Neuronal stem cell (in vitro differentiated cells): ENCODE measurements at regions not wholly inside any gene's neighbourhood (a gene's known extent, or its start where the extent isn't known, plus 50 kb on each side); places are given as distances from the start of the nearest gene placed in this dataset.
A peak's percentile ranks its signal among the peaks of the same experiment; 100 is the strongest.

Experiments used
- DNase-seq: peaks from one replicate; pipeline ENCODE4 v3.0.0-alpha.2; 2013; ENCODE audit warnings: low spot score
- H2AFZ ChIP-seq: one replicate; pipeline ENCODE4 v1.6.1; 2013; ENCODE audit warnings: mild to moderate bottlenecking, low read length, inconsistent platforms
- H2AK5ac ChIP-seq: 2 replicates; pipeline ENCODE4 v1.6.1; 2013; ENCODE audit warnings: low read depth, mild to moderate bottlenecking, inconsistent platforms, low read length, moderate library complexity, mixed read lengths
- H2BK120ac ChIP-seq: 2 replicates; pipeline ENCODE4 v1.6.1; 2013; ENCODE audit warnings: low read depth, mild to moderate bottlenecking, inconsistent platforms, low read length, moderate library complexity, mixed read lengths
- H2BK12ac ChIP-seq: one replicate; pipeline ENCODE4 v1.6.1; 2013; ENCODE audit warnings: low read length, inconsistent platforms
- H2BK15ac ChIP-seq: 2 replicates; pipeline ENCODE4 v1.6.1; 2013; ENCODE audit warnings: mild to moderate bottlenecking, low read length, inconsistent platforms, mixed read lengths
- H2BK5ac ChIP-seq: one replicate; pipeline ENCODE4 v1.6.1; 2013; ENCODE audit warnings: inconsistent platforms, mild to moderate bottlenecking, low read length, moderate library complexity
- H3K14ac ChIP-seq: one replicate; pipeline ENCODE4 v1.6.1; 2013; ENCODE audit warnings: low read length, inconsistent platforms
- H3K18ac ChIP-seq: 2 replicates; pipeline ENCODE4 v1.6.1; 2013; ENCODE audit warnings: low read length, inconsistent platforms
- H3K23ac ChIP-seq: 2 replicates; pipeline ENCODE4 v1.6.1; 2013; ENCODE audit warnings: low read depth, mild to moderate bottlenecking, mixed read lengths, low read length, inconsistent platforms; ENCODE audit not compliant: poor library complexity
- H3K27ac ChIP-seq: replicated peaks from 3 replicates; pipeline ENCODE4 v1.5.1; 2013; ENCODE audit warnings: low read length, inconsistent platforms
- H3K27me3 ChIP-seq, 3 experiments: 2 replicates each; pipeline ENCODE4 v1.6.1; 2013; ENCODE audit warnings: low read length in 3 of 3, mild to moderate bottlenecking in 2 of 3, inconsistent platforms in 1 of 3, low read depth in 1 of 3, mixed read lengths in 1 of 3, moderate library complexity in 1 of 3; ENCODE audit not compliant: control insufficient read depth in 3 of 3, insufficient read depth in 3 of 3
- H3K36me3 ChIP-seq, 2 donors: replicated peaks in 1 of 2; 2 replicates each; pipeline ENCODE4 v1.6.1; 2013; ENCODE audit warnings: low read length in 2 of 2; ENCODE audit not compliant: control insufficient read depth in 2 of 2, insufficient read depth in 2 of 2
- H3K4ac ChIP-seq: 2 replicates; pipeline ENCODE4 v1.6.1; 2013; ENCODE audit warnings: inconsistent platforms, mild to moderate bottlenecking, low read length, moderate library complexity
- H3K4me1 ChIP-seq, 2 donors: 1 replicate in 1 of 2; 2 replicates in 1 of 2; pipeline ENCODE4 v1.6.1; 2013; ENCODE audit warnings: low read length in 2 of 2, low read depth in 1 of 2; ENCODE audit not compliant: control insufficient read depth in 2 of 2, insufficient read depth in 1 of 2
- H3K4me2 ChIP-seq: one replicate; pipeline ENCODE4 v1.6.1; 2013; ENCODE audit warnings: mild to moderate bottlenecking, low read length, inconsistent platforms; ENCODE audit not compliant: insufficient read depth, poor library complexity, severe bottlenecking
- H3K4me3 ChIP-seq, 2 donors: 2 replicates each; pipeline ENCODE4 v1.5.1; 2013; ENCODE audit warnings: low read length in 2 of 2, mild to moderate bottlenecking in 2 of 2, inconsistent platforms in 1 of 2, moderate library complexity in 1 of 2
- H3K79me1 ChIP-seq: one replicate; pipeline ENCODE4 v1.6.1; 2013; ENCODE audit warnings: low read depth, mild to moderate bottlenecking, inconsistent platforms, low read length, moderate library complexity
- H3K9ac ChIP-seq: one replicate; pipeline ENCODE4 v1.6.1; 2013; ENCODE audit warnings: mild to moderate bottlenecking, low read depth, low read length, inconsistent platforms; ENCODE audit not compliant: poor library complexity
- H3K9me3 ChIP-seq, 2 donors: replicated peaks in 1 of 2; 2 replicates each; pipeline versions ENCODE3 to v1.6.1; 2013; ENCODE audit warnings: low read length in 2 of 2, mild to moderate bottlenecking in 2 of 2, inconsistent platforms in 1 of 2, low read depth in 1 of 2, mixed read lengths in 1 of 2, moderate library complexity in 1 of 2; ENCODE audit not compliant: control insufficient read depth in 2 of 2, insufficient read depth in 1 of 2
- H4K8ac ChIP-seq: one replicate; pipeline ENCODE4 v1.6.1; 2013; ENCODE audit warnings: low read depth, mild to moderate bottlenecking, inconsistent platforms, low read length, moderate library complexity
- H4K91ac ChIP-seq: one replicate; pipeline ENCODE4 v1.6.1; 2013; ENCODE audit warnings: low read length, low read depth, mild to moderate bottlenecking, inconsistent platforms; ENCODE audit not compliant: poor library complexity
- WGBS, 2 donors: extraction: QIAGEN DNeasy Blood & Tissue Kit; methylation state at CpG; one replicate each; pipeline ENCODE4 v1.1.7; 2013; ENCODE audit warnings: missing lambda C conversion rate in 2 of 2, mixed read lengths in 1 of 2; ENCODE audit not compliant: insufficient read length in 2 of 2, insufficient replicate concordance in 1 of 2; ENCODE audit errors: extremely low coverage in 2 of 2; 5-methylcytosine and 5-hydroxymethylcytosine counted together

DNA sequence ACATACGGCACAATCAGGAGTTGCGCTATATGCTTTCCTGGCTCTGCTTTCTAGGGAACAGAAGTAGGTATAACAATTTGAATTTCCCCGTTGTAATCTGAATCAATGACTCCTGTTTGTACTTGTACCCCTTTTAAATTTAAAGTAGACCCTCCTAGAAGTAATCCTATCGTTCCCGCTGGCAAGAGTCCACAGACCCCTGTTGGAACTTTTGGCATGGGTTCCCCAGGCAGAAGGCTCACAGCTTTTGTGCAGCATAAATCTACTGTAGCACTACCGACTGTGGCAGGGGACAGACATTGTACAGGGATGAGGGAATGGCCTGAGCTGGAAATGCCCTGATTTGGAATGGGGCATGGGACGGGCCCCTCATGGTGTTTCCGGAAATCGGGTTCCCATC lies 705.2 kb downstream of the LRFN5 start:
- no CpG with 5 or more reads among the region's 9 CpGs for WGBS, 2 donors
- no peak for DNase-seq
- Histone ChIP-seq H4K8ac (no peak overlapping the region), H3K9ac (no peak overlapping the region), H2BK5ac (no peak overlapping the region), H3K27me3 (no peaks in the 10 kb centered on the region), H3K18ac (no peak overlapping the region), H3K9me3 (peaks cover 2 to 18% of the 10 kb centered on the region in 2 donors), H3K36me3 (no peaks in the 10 kb centered on the region), H3K4me3 (no peak overlapping the region), H3K4me2 (no peak overlapping the region), H4K91ac (no peak overlapping the region), H3K4ac (no peak overlapping the region), H2AFZ (no peak overlapping the region), H2BK15ac (no peak overlapping the region), H2BK12ac (no peak overlapping the region), H3K4me1 (peaks cover 3 to 36% of the 10 kb centered on the region in 2 donors), H3K79me1 (no peaks in the 10 kb centered on the region), H2AK5ac (no peak overlapping the region), H3K14ac (no peak overlapping the region), H3K23ac (no peak overlapping the region), H3K27ac (no peak overlapping the region), H2BK120ac (no peak overlapping the region)

DNA sequence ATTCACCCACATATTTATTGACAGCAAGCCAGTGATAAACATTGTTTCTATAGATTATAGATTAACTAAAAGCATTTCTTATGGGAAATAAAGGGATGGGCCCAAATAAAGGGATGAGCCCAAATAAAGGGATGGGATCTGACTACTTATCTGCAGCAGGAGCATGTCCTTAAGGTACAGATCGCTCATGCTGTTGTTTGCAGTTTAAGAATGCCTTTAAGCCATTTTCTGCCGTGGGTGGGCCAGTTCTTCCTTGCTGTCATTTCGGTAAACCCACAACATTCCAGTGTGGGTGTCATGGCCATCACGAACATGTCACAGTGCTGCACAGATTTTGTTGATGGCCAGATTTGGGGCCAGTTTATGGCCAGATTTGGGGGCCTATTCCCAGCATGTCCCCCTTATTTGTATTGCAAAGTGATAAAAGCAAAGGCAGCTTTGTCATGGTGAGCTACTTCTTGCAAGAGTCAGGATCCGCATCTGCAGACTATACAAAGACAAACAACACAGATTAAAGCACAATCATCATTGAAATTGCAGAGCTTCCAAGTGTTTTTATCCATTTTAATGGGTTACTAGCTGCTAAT lies 700.7 kb downstream of the LRFN5 start:
- Histone ChIP-seq H4K8ac (no peak overlapping the region), H2AFZ (no peak overlapping the region), H2BK5ac (no peak overlapping the region), H2BK120ac (no peak overlapping the region), H3K27me3 (no peaks in the 10 kb centered on the region), H3K79me1 (no peaks in the 10 kb centered on the region), H3K14ac (no peak overlapping the region), H2AK5ac (no peak overlapping the region), H3K36me3 (no peaks in the 10 kb centered on the region), H2BK12ac (no peak overlapping the region), H4K91ac (no peak overlapping the region), H2BK15ac (no peak overlapping the region), H3K23ac (no peak overlapping the region), H3K9ac (no peak overlapping the region), H3K27ac (no peak overlapping the region), H3K4me2 (no peak overlapping the region), H3K18ac (no peak overlapping the region), H3K4me3 (no peak overlapping the region), H3K4ac (no peak overlapping the region), H3K4me1 (peaks cover 0 to 6% of the 10 kb centered on the region in 2 donors), H3K9me3 (peaks cover 2 to 21% of the 10 kb centered on the region in 2 donors)
- no peak for DNase-seq
- WGBS, 2 donors: no CpG with 5 or more reads among the region's 5 CpGs

GRCh38 chr14:42299692-42300091 lies 693.0 kb downstream of the LRFN5 start:
- H2BK15ac ChIP-seq: no peak overlapping the region
- 100% methylated on average over 1 of the region's 2 CpGs; no CpG with 5 or more reads in 1 of the 2 donors for WGBS, 2 donors
- peak overlapping the region; percentile 83 for H2AFZ ChIP-seq
- no peak overlapping the region for H3K27ac ChIP-seq
- H2BK120ac ChIP-seq: no peak overlapping the region
- no peak overlapping the region for H3K18ac ChIP-seq
- no peak overlapping the region for H3K4me3 ChIP-seq
- no peaks in the 10 kb centered on the region for H3K27me3 ChIP-seq
- no peak overlapping the region for H3K9ac ChIP-seq
- H3K79me1 ChIP-seq: no peaks in the 10 kb centered on the region
- H4K91ac ChIP-seq: no peak overlapping the region
- no peaks in the 10 kb centered on the region for H3K36me3 ChIP-seq
- H3K4ac ChIP-seq: no peak overlapping the region
- no peak overlapping the region for H2BK5ac ChIP-seq
- H3K23ac ChIP-seq: no peak overlapping the region
- H2BK12ac ChIP-seq: no peak overlapping the region
- H3K14ac ChIP-seq: no peak overlapping the region
- no peaks in the 10 kb centered on the region for H3K9me3 ChIP-seq
- no peak overlapping the region for H4K8ac ChIP-seq
- H2AK5ac ChIP-seq: no peak overlapping the region
- H3K4me1 ChIP-seq: no peaks in the 10 kb centered on the region
- DNase-seq: no peak
- H3K4me2 ChIP-seq: no peak overlapping the region

- Histone ChIP-seq H3K23ac (no peak overlapping the region), H3K4ac (no peak overlapping the region), H2BK12ac (no peak overlapping the region), H4K8ac (no peak overlapping the region), H3K18ac (no peak overlapping the region), H2BK120ac (no peak overlapping the region), H3K4me1 (no peaks in the 10 kb centered on the region), H2BK15ac (no peak overlapping the region), H4K91ac (no peak overlapping the region), H3K27ac (no peak overlapping the region), H3K9ac (no peak overlapping the region), H3K36me3 (no peaks in the 10 kb centered on the region), H3K27me3 (no peaks in the 10 kb centered on the region), H3K4me3 (no peak overlapping the region), H3K79me1 (no peaks in the 10 kb centered on the region), H3K4me2 (no peak overlapping the region), H3K14ac (no peak overlapping the region), H3K9me3 (no peaks in the 10 kb centered on the region), H2AFZ (no peak overlapping the region), H2BK5ac (no peak overlapping the region), H2AK5ac (no peak overlapping the region)
- DNase-seq: no peak
- WGBS, 2 donors: no CpG with 5 or more reads among the region's 1 CpG
These were observed 686.5 kb downstream of the LRFN5 start for GRCh38 chr14:42293180-42293579.
